IPS-18c (cell line): ENCODE measurements at regions not wholly inside any gene's neighbourhood (a gene's known extent, or its start where the extent isn't known, plus 50 kb on each side); places are given as distances from the start of the nearest gene placed in this dataset.

Source experiments
- H3K4me3 ChIP-seq: 2 replicates; pipeline ENCODE4 v1.7.0; 2013; ENCODE audit warnings: low read depth, mild to moderate bottlenecking, low read length, moderate library complexity; ENCODE audit not compliant: insufficient read depth
- H3K9me3 ChIP-seq: one replicate; pipeline ENCODE4 v1.6.1; 2013; ENCODE audit warnings: mild to moderate bottlenecking, low read length, moderate library complexity; ENCODE audit not compliant: control insufficient read depth, insufficient read depth

DNA sequence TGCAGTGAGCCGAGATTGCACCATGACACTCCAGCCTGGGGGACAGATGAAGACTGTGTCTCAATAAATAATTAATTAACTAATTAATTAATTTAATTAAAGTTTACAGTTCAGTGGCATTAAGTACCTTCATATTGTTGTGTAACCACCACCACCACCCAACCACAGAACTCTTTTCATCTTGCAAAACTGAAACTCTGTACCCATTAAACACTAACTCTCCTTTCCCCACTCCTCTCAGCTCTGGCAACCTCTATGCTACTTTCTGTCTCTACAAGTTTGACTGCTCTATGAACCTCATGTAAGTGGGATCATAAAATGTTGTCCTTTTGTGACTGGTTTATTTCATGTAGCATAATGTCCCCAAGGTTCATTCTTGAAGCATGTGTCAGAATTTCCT lies 259.3 kb upstream of the MDFIC2 start:
- Histone ChIP-seq H3K9me3 (no peaks in the 10 kb centered on the region), H3K4me3 (no peak overlapping the region)

DNA sequence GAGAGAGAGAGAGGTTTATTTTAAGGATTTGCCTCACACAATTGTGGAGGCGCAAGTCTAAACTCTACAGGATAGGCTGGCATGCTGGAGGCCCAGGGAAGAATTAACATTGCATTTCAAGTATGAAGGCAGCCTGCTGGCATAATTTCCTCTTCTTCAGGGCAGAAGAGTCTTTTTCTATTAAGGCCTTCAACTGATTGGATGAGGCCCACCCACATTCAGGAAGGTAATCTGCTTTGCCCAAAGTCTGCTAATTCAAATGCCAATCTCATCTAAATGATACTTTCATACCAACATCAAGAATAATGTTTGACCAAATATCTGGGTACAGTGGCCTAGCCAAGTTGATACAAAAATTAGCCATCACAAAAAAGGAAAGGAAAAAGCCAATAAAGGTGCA lies 258.1 kb upstream of the MDFIC2 start:
- no peak overlapping the region for H3K4me3 ChIP-seq
- no peaks in the 10 kb centered on the region for H3K9me3 ChIP-seq

DNA sequence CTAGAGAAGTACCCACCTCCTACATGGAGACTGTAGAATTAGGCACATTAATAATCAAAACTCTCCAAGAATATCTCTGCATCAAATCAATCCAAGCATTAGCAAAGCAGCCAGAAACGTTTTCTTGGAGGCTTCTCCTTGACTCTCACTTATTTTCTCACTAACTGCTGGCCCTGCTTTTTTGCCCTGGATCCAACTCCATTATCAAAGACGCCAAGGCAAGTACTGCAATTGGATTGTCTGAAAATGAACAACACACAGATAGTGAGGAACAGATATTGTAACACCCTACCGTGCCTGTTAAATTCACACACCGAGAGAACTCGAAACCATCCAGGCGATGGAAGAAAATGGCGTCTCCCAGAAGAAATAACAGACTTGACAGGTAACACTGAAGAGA lies 256.2 kb upstream of the MDFIC2 start:
- no peak overlapping the region for H3K4me3 ChIP-seq
- no peaks in the 10 kb centered on the region for H3K9me3 ChIP-seq

DNA sequence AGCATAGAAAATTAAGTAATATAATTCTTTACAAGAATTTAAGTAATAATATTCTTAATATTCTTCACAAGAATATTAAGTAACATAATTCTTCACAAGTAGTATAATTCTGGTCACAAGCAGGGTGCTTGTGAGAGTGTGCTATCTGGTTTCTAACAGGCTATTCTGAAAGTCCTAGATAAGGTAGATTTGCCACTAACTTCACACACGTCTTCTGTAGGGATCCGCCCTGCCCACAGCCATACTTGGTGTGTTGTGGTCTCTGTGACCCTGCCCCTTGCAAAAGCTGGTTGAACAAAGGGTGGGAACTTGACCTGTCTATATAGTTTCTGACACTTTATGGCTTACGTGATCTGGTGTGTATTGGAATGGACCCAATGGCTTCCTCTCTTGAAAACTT lies 253.4 kb upstream of the MDFIC2 start:
- H3K4me3 ChIP-seq = no peak overlapping the region
- no peaks in the 10 kb centered on the region for H3K9me3 ChIP-seq

DNA sequence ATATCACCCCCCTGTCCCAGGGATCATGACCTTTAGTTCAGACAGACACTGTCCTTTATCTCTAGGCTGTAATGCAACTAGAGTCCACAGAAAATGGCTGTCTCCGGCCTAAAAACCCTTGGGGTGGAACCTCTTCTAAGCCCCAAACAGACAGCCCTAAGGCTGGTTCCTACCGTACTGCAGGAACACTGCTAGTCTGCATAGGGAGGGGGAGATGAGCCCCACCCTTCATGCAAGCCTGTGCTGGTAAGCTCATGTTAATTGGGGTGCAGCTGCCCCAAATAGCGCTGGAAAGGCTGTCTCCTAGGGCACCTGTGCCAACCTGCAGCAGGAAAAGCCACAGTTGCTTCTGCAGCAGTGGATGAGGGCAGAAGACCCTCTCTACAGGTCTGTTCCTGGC lies 252.1 kb upstream of the MDFIC2 start:
- no peaks in the 10 kb centered on the region for H3K9me3 ChIP-seq

DNA sequence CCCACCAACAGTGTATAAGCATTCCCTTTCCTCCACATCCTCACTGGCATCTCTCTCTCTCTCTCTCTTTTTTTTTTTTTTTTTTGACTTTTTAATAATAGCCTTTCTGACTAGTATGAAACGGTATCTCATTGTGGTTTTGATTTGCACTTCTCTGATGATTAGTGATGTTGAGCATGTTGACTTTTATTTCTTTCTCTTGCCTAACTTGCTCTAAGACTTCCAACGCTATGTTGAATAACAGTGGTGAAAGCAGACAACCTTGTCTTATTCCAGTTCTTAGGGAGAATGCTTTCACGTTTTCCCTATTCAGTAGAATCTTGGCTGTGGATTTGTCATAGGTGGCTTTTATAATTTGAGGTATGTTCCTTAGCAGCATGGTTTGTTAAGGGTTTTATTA lies 249.4 kb upstream of the MDFIC2 start:
- Histone ChIP-seq H3K4me3 (no peak overlapping the region), H3K9me3 (no peaks in the 10 kb centered on the region)

More for the DNA sequence above, 252.1 kb upstream of the MDFIC2 start:
- no peak overlapping the region for H3K4me3 ChIP-seq

DNA sequence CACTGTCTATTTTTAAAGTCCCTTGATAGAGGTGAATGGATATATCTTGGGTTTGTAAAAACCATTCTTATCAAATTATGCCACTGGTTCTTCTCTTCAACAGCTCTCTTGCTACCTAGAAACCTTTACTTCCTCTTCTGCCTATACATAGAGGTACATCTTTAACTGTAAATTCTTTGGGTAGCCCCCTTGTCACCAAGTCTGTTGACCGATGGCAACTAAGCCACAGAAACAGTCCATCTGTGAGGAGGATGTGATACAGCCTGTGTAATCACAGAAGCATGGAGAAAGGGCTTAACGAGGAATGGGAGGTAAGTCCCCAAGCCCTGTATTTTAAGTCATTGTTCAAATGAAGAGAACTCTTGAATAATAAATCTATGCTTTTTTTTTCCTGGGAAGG lies 246.5 kb upstream of the MDFIC2 start:
- H3K4me3 ChIP-seq = no peak overlapping the region
- no peaks in the 10 kb centered on the region for H3K9me3 ChIP-seq

DNA sequence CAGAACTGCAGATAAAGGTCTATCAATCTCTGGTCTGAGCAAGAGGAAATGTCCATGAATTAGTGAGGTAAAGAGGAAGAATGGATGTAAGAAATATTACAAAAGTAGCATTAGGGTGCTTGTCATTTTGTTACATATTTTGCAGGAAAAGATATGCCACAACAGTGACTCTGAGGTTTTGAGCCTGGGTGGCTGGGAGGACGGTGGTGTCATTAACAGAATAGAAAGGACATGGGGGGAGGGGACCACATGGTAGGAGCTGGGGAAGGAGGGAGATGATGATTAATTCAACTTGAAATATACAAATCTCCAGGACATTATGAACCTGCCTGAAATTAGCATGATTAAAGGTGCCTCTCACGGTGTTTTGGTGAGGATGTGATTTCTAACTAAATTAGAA lies 245.5 kb upstream of the MDFIC2 start:
- Histone ChIP-seq H3K4me3 (no peak overlapping the region), H3K9me3 (no peaks in the 10 kb centered on the region)

DNA sequence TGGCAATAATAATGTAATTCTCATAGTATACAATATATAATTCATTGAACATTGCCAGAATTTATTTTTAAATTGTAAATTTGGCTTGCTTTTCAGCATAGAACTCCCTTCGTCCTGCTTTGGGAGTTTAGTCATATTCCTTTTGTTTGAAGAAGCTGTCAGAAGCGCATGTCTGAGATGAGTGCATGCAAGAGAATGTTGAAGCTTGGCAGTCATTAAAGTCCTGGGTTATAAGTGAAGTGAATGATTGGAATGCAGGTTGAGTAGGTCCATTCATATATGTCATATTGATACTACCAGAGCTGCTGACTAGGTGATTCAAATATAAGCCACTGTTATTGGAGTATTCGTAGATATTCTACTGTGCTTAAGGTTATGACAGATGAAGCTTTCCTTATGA lies 243.6 kb upstream of the MDFIC2 start:
- no peak overlapping the region for H3K4me3 ChIP-seq

DNA sequence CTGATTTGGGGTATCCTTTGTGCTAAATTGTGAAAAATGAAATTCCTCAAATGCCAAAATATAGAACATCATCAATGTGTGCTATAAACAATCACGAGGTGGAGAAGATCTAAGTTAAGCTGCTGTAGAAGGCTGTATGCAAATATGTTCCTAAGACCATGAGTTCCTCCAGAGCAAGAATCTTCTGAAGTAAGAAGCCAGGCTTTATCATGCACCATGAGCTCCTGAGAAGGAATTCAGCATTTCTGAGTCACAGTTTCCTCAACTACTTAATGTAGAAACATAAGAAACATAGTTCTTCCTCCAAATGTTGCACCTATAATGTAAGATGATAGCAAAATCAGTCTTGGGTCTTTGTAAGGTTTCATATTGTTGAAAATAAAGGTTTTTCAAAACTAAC lies 241.7 kb upstream of the MDFIC2 start:
- Histone ChIP-seq H3K9me3 (no peaks in the 10 kb centered on the region), H3K4me3 (no peak overlapping the region)

More for the DNA sequence above, 243.6 kb upstream of the MDFIC2 start:
- H3K9me3 ChIP-seq = no peaks in the 10 kb centered on the region

DNA sequence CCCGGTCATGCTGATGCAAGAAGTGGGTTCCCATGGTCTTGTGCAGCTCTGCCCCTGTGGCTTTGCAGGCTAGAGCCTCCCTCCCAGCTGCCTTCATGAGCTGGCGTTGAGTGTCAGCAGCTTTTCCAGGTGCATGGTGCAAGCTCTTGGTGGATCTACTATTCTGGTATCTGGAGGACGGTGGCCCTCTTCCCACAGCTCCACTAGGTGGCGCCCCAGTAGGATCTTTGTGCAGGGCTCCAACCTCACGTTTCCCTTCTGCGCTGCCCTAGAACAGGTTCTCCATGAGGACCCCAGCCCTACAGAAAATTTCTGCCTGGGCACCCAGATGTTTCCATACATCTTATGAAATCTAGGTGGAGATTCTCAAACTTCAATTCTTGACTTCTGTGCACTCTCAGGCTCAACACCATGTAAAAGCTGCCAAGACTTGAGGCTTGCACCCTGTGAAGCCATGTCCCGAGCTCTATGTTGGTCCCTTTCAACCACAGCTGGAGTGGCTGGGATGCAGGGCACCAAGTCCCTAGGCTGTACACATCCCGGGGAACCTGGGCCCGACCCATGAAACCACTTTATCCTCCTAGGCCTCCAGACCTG lies 238.4 kb upstream of the MDFIC2 start:
- no peak overlapping the region for H3K4me3 ChIP-seq
- no peaks in the 10 kb centered on the region for H3K9me3 ChIP-seq

DNA sequence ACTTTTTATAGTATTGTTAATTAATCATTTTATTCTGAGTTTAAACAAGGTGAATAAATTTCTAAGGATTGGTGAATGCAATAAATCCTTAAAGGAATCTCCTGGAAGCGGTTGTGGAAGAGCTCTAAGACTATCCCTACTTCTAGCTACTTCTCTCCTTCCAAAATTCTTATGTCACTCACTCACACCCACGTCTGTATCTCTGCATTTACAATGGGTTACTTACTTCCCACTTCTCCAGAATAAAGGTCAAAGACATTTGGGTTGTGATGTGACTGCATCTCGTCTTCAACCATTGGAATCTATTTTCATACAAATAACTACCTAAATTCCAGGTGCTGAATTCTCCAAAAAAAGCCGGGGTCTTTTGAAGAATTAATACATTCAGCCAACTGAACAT lies 234.2 kb upstream of the MDFIC2 start:
- H3K9me3 ChIP-seq = no peaks in the 10 kb centered on the region
- no peak overlapping the region for H3K4me3 ChIP-seq

DNA sequence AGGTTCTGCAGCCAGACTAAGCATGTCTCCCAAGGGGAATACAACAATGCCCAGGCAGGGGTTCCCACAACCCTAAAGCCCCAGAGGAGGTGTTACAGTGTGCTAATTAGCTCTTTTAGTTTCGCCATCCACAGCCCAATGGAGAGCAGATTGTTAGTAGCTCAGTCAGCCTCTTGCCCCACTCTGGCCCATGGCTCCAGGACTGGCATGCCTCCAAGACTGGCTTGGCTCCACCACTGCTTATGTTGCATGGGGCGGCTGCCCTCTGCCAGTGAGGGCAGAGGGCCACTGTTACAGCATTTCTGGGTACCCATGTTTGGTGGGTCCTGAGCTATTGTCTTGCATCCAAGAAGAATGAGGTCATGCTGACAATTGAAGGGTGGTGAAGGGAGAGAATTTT lies 231.1 kb upstream of the MDFIC2 start:
- Histone ChIP-seq H3K4me3 (no peak overlapping the region), H3K9me3 (peaks cover 6% of the 10 kb centered on the region)

DNA sequence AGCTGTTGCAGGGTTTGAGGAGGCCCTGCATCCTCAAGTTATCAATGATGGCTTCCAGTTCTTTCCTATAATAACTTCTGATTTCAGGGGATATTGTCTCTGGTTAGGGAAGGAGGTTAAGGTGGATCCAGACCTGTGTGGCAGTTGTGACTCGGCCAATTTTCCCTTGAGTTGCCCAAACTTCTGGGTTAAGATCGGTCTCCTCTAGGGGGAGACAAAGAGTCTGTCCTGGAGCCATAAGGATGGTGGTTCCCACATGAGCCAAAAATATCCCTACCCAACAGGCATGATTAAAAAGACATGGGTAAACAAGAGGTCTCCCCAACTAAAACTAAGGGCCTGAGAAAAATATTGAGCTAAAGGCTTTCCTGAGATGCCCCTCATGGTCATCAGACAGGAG lies 227.5 kb upstream of the MDFIC2 start:
- H3K9me3 ChIP-seq = peaks cover 6% of the 10 kb centered on the region
- H3K4me3 ChIP-seq = no peak overlapping the region

DNA sequence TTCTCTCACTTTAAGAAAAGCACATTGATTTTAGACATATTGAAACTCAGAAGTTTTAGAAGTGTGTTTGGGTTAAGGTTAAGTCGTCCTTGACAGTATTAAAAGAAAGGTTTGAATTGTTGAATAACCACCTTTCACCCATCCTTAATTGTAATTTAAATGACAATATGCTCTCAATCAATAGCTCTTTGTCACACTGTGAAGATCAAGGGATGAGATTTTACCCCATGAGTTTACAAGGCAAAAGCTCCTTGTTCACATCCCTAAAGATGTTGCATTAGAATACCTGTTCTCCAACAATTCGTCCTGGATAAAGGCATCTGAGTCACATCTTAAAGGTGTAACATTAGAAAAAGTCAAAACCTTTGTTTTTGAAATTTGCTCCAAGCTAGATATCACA lies 220.4 kb upstream of the MDFIC2 start:
- no peak overlapping the region for H3K4me3 ChIP-seq
- H3K9me3 ChIP-seq = no peaks in the 10 kb centered on the region

DNA sequence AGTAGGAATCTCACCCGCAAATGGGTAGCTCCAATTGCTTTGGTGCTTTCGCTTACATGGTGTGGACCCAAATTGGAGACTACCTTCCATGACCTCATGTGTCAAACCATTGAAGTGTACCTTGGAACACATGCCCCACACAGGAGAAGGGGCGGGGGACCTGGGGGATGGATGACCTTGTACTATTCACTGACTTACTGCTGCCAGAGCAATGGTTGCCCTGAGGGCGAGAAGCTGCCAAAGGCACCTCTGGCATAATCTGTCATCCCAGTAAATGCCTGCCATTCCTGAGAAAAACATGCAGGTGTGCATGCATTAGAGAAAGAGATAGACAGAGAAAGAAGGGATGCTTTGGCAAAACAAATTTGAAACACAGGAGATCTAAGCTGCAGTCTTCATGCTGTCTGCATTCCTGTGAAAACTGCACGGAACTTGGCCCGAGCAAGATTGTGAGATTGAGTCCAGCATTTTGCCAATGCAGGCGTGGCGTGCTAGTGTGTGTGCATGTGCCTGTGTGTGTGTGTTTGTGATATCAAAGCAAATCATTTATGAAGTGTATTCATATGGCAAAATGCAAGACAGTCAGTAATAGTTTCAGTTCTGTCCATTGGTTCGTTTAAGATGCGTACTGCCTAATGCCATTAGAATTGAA lies 219.5 kb upstream of the MDFIC2 start:
- Histone ChIP-seq H3K9me3 (no peaks in the 10 kb centered on the region), H3K4me3 (0 out of 2 replicates have a peak overlapping the region, but pooled peaks have one; percentile 5)

DNA sequence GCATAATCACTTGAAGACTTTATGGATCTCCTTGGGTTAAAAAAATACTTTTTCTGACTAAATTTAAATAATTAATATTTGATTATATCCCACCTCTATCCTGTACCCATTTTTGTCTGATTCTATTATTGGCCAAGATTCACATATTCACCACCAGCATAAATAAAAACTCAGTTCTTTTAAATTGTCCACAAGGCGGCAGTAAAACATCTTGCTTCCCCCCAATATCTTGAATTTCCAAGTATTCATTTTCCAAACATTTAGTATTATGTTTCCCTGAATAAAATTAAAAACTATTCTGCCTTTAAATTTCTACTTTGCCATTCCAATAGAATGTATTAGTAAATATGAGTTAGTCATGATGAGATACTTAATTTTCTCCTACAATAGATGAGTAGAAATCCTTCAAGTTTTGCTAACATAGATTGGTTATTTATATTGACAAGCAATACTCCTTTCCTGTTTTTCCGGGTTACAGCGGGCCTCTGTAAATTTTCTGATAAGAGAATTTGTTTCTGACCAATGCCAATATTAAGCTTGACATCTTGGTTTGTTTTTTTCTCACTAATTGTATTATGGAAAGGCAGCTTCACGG lies 218.7 kb upstream of the MDFIC2 start:
- H3K9me3 ChIP-seq = no peaks in the 10 kb centered on the region
- no peak overlapping the region for H3K4me3 ChIP-seq

DNA sequence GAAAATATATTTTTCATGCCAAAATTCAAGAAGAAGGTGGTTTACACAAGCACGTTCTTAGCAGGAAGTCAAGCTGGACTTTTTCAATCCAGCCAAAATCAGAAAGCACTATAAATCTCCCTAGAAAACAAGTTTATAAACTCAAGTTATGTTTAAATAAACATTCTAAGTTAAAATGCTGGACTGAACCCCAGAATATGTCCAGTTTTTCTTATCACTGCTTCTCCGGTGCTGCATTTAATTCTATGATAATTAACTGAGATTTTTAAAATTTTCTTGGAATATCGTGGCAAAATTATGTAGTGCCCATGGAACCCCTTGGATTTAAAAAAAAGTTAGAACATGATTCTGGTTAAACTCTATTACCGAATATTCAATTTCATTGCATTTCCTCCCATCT lies 218.2 kb upstream of the MDFIC2 start:
- H3K9me3 ChIP-seq = no peaks in the 10 kb centered on the region
- no peak overlapping the region for H3K4me3 ChIP-seq

DNA sequence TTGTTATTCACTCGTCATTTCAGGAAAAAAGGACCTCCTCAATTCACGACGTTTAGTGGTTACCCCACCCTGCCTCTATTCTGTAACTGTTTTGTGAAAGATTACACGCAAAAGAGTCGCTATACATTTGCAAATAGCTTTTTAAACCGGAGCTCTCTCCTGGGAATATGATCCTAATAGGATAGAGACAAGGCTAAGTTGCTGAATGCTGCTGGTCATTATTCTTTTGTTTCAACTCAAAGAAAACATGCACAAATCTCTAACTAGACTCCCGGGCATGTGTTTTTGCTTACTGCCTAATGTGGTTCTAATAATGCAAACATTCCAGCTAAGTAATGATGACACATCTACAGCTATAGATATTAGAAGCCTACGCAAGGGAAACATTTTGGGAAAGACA lies 214.6 kb upstream of the MDFIC2 start:
- no peaks in the 10 kb centered on the region for H3K9me3 ChIP-seq
- H3K4me3 ChIP-seq = no peak overlapping the region
